Gastroesophageal sphincter (tissue), 4 donors: ENCODE measurements at regions not wholly inside any gene's neighbourhood (a gene's known extent, or its start where the extent isn't known, plus 50 kb on each side); places are given as distances from the start of the nearest gene placed in this dataset.

ENCODE experiments used
- ATAC-seq: fragments of 150-250 bp; one replicate; pipeline ENCODE4 v1.9.1; 2016; ENCODE audit warnings: mild to moderate bottlenecking, moderate library complexity
- H3K27ac ChIP-seq, 4 donors: fragments of 200-600 bp; sonication (generic) in 3 of 4; 1 replicate in 3 of 4; 2 replicates in 1 of 4; pipeline ENCODE4 v1.5.1; 2016 to 2019
- H3K27me3 ChIP-seq: fragments of 200-600 bp; sonication (generic); one replicate; pipeline ENCODE4 v1.5.1; 2019
- H3K36me3 ChIP-seq, 2 donors: fragments of 200-600 bp; sonication (generic); one replicate each; pipeline ENCODE4 v1.5.1; 2019; ENCODE audit warnings: control low read depth in 1 of 2
- H3K4me1 ChIP-seq, 3 donors: fragments of 200-600 bp; sonication (generic); 1 replicate in 2 of 3; 2 replicates in 1 of 3; pipeline ENCODE4 v1.5.1; 2016 to 2019; ENCODE audit warnings: control low read depth in 2 of 3
- H3K4me3 ChIP-seq, 2 donors: fragments of 200-600 bp; sonication (generic); one replicate each; pipeline ENCODE4 v1.5.1; 2019; ENCODE audit warnings: mild to moderate bottlenecking in 1 of 2, moderate library complexity in 1 of 2
- H3K9me3 ChIP-seq, 3 donors: fragments of 200-600 bp; sonication (generic); one replicate each; pipeline ENCODE4 v1.5.1; 2017 to 2019; ENCODE audit warnings: control low read depth in 2 of 3
- CTCF ChIP-seq, 4 experiments: fragments of 200-600 bp in 2 of 4; fragments of 450-650 bp in 2 of 4; sonication (generic) in 1 of 4; IDR thresholded peaks; one replicate each; pipeline ENCODE4 v1.5.1; 2017 to 2019; ENCODE audit warnings: antibody characterized with exemption in 4 of 4, mild to moderate bottlenecking in 2 of 4, moderate library complexity in 2 of 4
- EP300 ChIP-seq: sonication (generic); formaldehyde crosslinking; IDR thresholded peaks from one replicate; pipeline ENCODE4 v1.6.1; 2017; ENCODE audit warnings: antibody characterized with exemption, mild to moderate bottlenecking
- POLR2A ChIP-seq, 2 donors: fragments of 450-650 bp; IDR thresholded peaks; one replicate each; pipeline ENCODE4 v1.6.1; 2017; ENCODE audit warnings: antibody characterized with exemption in 2 of 2, mild to moderate bottlenecking in 2 of 2, moderate library complexity in 1 of 2
- POLR2AphosphoS5 ChIP-seq: sonication (generic); formaldehyde crosslinking; IDR thresholded peaks from one replicate; pipeline ENCODE4 v1.6.1; 2017; ENCODE audit warnings: antibody characterized with exemption
- WGBS, 2 donors: methylation state at CpG; one replicate each; pipeline ENCODE4 v1.1.5; 2018; ENCODE audit warnings: low coverage in 1 of 2; 5-methylcytosine and 5-hydroxymethylcytosine counted together

GRCh38 chr5:104146652-104147051, 584.1 kb upstream of the NUDT12 start:
- Histone ChIP-seq H3K36me3 (no peaks in the 10 kb centered on the region), H3K9me3 (no peaks in the 10 kb centered on the region), H3K4me1 (no peaks in the 10 kb centered on the region), H3K4me3 (no peak overlapping the region), H3K27me3 (no peaks in the 10 kb centered on the region), H3K27ac (no peak overlapping the region)
- TF ChIP-seq EP300 (no peak), POLR2AphosphoS5 (no peak), POLR2A (IDR thresholded peaks at IDR 0.05) (no peak), CTCF (IDR thresholded peaks at IDR 0.05) (no peak)
- 0 to 29% methylated on average over 2 of the region's 2 CpGs for WGBS, 2 donors
- ATAC-seq = no peak

- no peak overlapping the region for H3K4me3 ChIP-seq
- no peaks in the 10 kb centered on the region for H3K27me3 ChIP-seq
- no peaks in the 10 kb centered on the region for H3K9me3 ChIP-seq
- H3K27ac ChIP-seq = no peak overlapping the region
- H3K4me1 ChIP-seq = no peaks in the 10 kb centered on the region
- WGBS, 2 donors = 84 to 92% methylated on average over 3 of the region's 3 CpGs
- no peaks in the 10 kb centered on the region for H3K36me3 ChIP-seq
- ATAC-seq = no peak
- TF ChIP-seq POLR2A (IDR thresholded peaks at IDR 0.05) = no peak
- no peak for TF ChIP-seq POLR2AphosphoS5
- no peak for TF ChIP-seq EP300
- TF ChIP-seq CTCF (IDR thresholded peaks at IDR 0.05) = no peak
These were observed 577.3 kb upstream of the NUDT12 start for GRCh38 chr5:104139840-104140239.

- no peak for ATAC-seq
- 23 to 46% methylated on average over 3 of the region's 3 CpGs for WGBS, 2 donors
- Histone ChIP-seq H3K4me1 (no peaks in the 10 kb centered on the region), H3K9me3 (peaks cover 0 to 5% (median 0%) of the 10 kb centered on the region in 3 donors), H3K36me3 (no peaks in the 10 kb centered on the region), H3K27me3 (no peaks in the 10 kb centered on the region), H3K4me3 (no peak overlapping the region), H3K27ac (no peak overlapping the region)
- no peak for TF ChIP-seq POLR2A (IDR thresholded peaks at IDR 0.05)
- no peak for TF ChIP-seq EP300
- TF ChIP-seq CTCF (IDR thresholded peaks at IDR 0.05) = no peak
- no peak for TF ChIP-seq POLR2AphosphoS5
These were observed 567.7 kb upstream of the NUDT12 start for GRCh38 chr5:104130320-104130719.

GRCh38 chr5:104128348-104128747, 565.8 kb upstream of the NUDT12 start:
- ATAC-seq = no peak
- no peak overlapping the region for H3K4me3 ChIP-seq
- TF ChIP-seq POLR2A (IDR thresholded peaks at IDR 0.05) (no peak), CTCF (IDR thresholded peaks at IDR 0.05) (no peak), EP300 (no peak), POLR2AphosphoS5 (no peak)
- H3K9me3 ChIP-seq = no peaks in the 10 kb centered on the region
- H3K27me3 ChIP-seq = no peaks in the 10 kb centered on the region
- WGBS, 2 donors = 70 to 94% methylated on average over 5 of the region's 5 CpGs
- H3K4me1 ChIP-seq = no peaks in the 10 kb centered on the region
- H3K27ac ChIP-seq = no peak overlapping the region
- H3K36me3 ChIP-seq = no peaks in the 10 kb centered on the region

GRCh38 chr5:104126980-104127379, 564.4 kb upstream of the NUDT12 start:
- Histone ChIP-seq H3K27me3 (no peaks in the 10 kb centered on the region), H3K4me1 (no peaks in the 10 kb centered on the region), H3K27ac (no peak overlapping the region), H3K9me3 (no peaks in the 10 kb centered on the region), H3K4me3 (no peak overlapping the region), H3K36me3 (no peaks in the 10 kb centered on the region)
- 63 to 67% methylated on average over 1 of the region's 1 CpG for WGBS, 2 donors
- ATAC-seq = no peak
- TF ChIP-seq POLR2AphosphoS5 (no peak), CTCF (IDR thresholded peaks at IDR 0.05) (no peak), POLR2A (IDR thresholded peaks at IDR 0.05) (no peak), EP300 (no peak)
